ENCODE measurements at regions not wholly inside any gene's neighbourhood (a gene's known extent, or its start where the extent isn't known, plus 50 kb on each side); places are given as distances from the start of the nearest gene placed in this dataset.

DNA sequence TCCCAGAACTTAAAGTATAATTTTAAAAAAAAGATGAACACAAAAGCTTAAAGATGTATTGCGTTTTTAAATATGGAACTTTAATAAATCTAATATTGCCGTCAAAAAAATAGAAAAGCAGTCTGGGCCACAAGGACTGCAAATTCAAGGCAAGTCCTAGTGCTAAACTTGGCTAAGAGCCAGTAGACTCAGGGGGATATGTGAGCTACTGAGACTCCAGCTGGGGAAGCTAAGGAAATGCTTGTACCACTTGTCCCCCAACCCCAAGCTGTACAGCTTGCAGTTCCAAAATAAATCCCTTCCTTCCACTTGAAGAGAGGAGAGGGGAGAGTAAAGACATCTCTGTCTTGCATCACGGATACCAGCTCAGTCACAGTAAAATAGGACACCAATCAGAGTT is 290.8 kb upstream of the FGF13 start:
- Histone ChIP-seq H3K23me2 (ENCODE audit: low read depth, low read length) (no peaks in the 10 kb centered on the region), H2BK5ac (ENCODE audit: low read depth, low read length) (no peak overlapping the region), H3K4ac (replicated peaks; ENCODE audit: insufficient read length, low read depth, low read length) (no peak overlapping the region), H3K4me1 (replicated peaks in 1 of 4; ENCODE audit: control insufficient read depth in 3 of 4, insufficient read depth in 4 of 4, low read length in 3 of 4) (no peaks in the 10 kb centered on the region), H2BK120ac (replicated peaks; ENCODE audit: low read depth, low read length) (no peak overlapping the region), H3K79me2 (ENCODE audit: control insufficient read depth in 1 of 2, insufficient read depth in 2 of 2, low read length in 2 of 2) (no peaks in the 10 kb centered on the region), H3K18ac (ENCODE audit: extremely low read depth, low read length) (no peak overlapping the region), H2BK20ac (ENCODE audit: low read length) (no peak overlapping the region), H2AK5ac (ENCODE audit: low read depth, low read length) (no peak overlapping the region), H3K9me3 (ENCODE audit: insufficient read depth in 2 of 2, low read depth in 1 of 2, low read length in 1 of 2) (no peaks in the 10 kb centered on the region), H4K8ac (ENCODE audit: extremely low read depth, insufficient read depth, low read length) (no peak overlapping the region), H3K4me2 (ENCODE audit: insufficient read depth in 1 of 2, low read depth in 2 of 2, low read length in 2 of 2) (no peak overlapping the region), H3K79me1 (ENCODE audit: low read depth, low read length) (no peaks in the 10 kb centered on the region), H3K9ac (replicated peaks in 1 of 4; ENCODE audit: extremely low read depth in 1 of 4, low read depth in 3 of 4, low read length in 3 of 4) (no peak overlapping the region), H3K23ac (ENCODE audit: insufficient read length) (no peak overlapping the region), H2BK12ac (ENCODE audit: low read depth, low read length) (no peak overlapping the region), H4K5ac (ENCODE audit: insufficient read length, low read depth, low read length) (no peak overlapping the region), H3K56ac (replicated peaks; ENCODE audit: insufficient read length, low read depth, low read length) (no peak overlapping the region), H3K14ac (ENCODE audit: insufficient read length) (no peak overlapping the region), H3K36me3 (ENCODE audit: control insufficient read depth in 2 of 4, insufficient read depth in 4 of 4, low read length in 3 of 4) (no peaks in the 10 kb centered on the region), H2BK15ac (ENCODE audit: low read length) (no peak overlapping the region), H4K20me1 (replicated peaks in 1 of 2; ENCODE audit: control insufficient read depth in 1 of 2, insufficient read depth in 2 of 2, low read length in 2 of 2) (no peaks in the 10 kb centered on the region), H2AFZ (ENCODE audit: low read length) (no peak overlapping the region), H3K27me3 (replicated peaks in 1 of 4; ENCODE audit: control insufficient read depth in 3 of 4, extremely low read depth in 1 of 4, insufficient read depth in 3 of 4, low read length in 3 of 4) (no peaks in the 10 kb centered on the region), H3K27ac (ENCODE audit: low read depth, low read length) (no peak overlapping the region), H4K91ac (replicated peaks; ENCODE audit: insufficient read length, low read length) (no peak overlapping the region), H3K4me3 (ENCODE audit: extremely low read depth in 1 of 4, insufficient read depth in 2 of 4, low read depth in 3 of 4, low read length in 4 of 4) (no peak overlapping the region)
- ChIA-PET POLR2A (ENCODE audit: partially characterized antibody) (no interaction called here), CTCF (ENCODE audit: partially characterized antibody) (interaction anchor here (0.8 kb wide), 1 partner anchor 607 kb away, joined by 3 read pairs; no protein-coding TSS in a partner anchor)
- WGBS, 2 experiments (ENCODE audit: extremely low coverage in 1 of 2, insufficient coverage in 1 of 2, insufficient read length in 1 of 2, insufficient replicate concordance in 2 of 2, low coverage in 1 of 2, low lambda C conversion rate in 2 of 2, missing lambda C conversion rate in 1 of 2), result 96% methylated on average over 3 of the region's 3 CpGs; no CpG with 5 or more reads in 1 of the 2 experiments
- FAIRE-seq, result no peak
- no peak for DNase-seq (ENCODE audit: low read depth in 1 of 2, low spot score in 2 of 2)
- no peak for TF ChIP-seq SAP30 (IDR thresholded peaks at IDR 0.05; ENCODE audit: insufficient read depth, insufficient replicate concordance, low read length)
- TF ChIP-seq RNF2 (IDR thresholded peaks at IDR 0.05; ENCODE audit: borderline replicate concordance, low read depth, low read length, missing control alignments, poor library complexity, severe bottlenecking), result no peak
- no peak for TF ChIP-seq RBBP5 (IDR thresholded peaks at IDR 0.05; ENCODE audit: borderline replicate concordance, low read depth, low read length)
- TF ChIP-seq SRF (IDR thresholded peaks at IDR 0.05; ENCODE audit: low read depth, low read length), result no peak
- TF ChIP-seq, protein P1, sequence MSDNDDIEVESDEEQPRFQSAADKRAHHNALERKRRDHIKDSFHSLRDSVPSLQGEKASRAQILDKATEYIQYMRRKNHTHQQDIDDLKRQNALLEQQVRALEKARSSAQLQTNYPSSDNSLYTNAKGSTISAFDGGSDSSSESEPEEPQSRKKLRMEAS (IDR thresholded peaks at IDR 0.05), result no peak
- no peak for TF ChIP-seq CBX5 (IDR thresholded peaks at IDR 0.05; ENCODE audit: low read depth, low read length)
- TF ChIP-seq PHF8 (conservative IDR thresholded peaks at IDR 0.05; ENCODE audit: low read depth, low read length), result no peak
- no peak for TF ChIP-seq RAD21 (IDR thresholded peaks at IDR 0.05 in 1 of 2, conservative IDR thresholded peaks at IDR 0.05 in 1 of 2; ENCODE audit: low read depth in 2 of 2, low read length in 2 of 2)
- TF ChIP-seq BCL11A (IDR thresholded peaks at IDR 0.05; ENCODE audit: low read depth in 2 of 2, low read length in 2 of 2), result no peak
- no peak for TF ChIP-seq CTBP2 (IDR thresholded peaks at IDR 0.05; ENCODE audit: borderline replicate concordance, insufficient read depth, insufficient read length, low read length)
- TF ChIP-seq, protein P2, sequence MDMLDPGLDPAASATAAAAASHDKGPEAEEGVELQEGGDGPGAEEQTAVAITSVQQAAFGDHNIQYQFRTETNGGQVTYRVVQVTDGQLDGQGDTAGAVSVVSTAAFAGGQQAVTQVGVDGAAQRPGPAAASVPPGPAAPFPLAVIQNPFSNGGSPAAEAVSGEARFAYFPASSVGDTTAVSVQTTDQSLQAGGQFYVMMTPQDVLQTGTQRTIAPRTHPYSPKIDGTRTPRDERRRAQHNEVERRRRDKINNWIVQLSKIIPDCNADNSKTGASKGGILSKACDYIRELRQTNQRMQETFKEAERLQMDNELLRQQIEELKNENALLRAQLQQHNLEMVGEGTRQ (IDR thresholded peaks at IDR 0.05; ENCODE audit: low read length), result no peak
- TF ChIP-seq POU5F1 (IDR thresholded peaks at IDR 0.05; ENCODE audit: low read depth, low read length), result no peak
